ENCODE measurements at regions not wholly inside any gene's neighbourhood (a gene's known extent, or its start where the extent isn't known, plus 50 kb on each side); places are given as distances from the start of the nearest gene placed in this dataset.

- TF ChIP-seq MAFK (IDR thresholded peaks at IDR 0.05; ENCODE audit: low read depth, low read length) (no peak), CTCF (conservative IDR thresholded peaks at IDR 0.05; ENCODE audit: low read depth, low read length) (no peak), POLR2A (IDR thresholded peaks at IDR 0.05; ENCODE audit: low read depth, low read length) (no peak), USF2 (IDR thresholded peaks at IDR 0.05; ENCODE audit: low read depth, low read length) (no peak), RFX5 (IDR thresholded peaks at IDR 0.05; ENCODE audit: low read depth, low read length) (no peak), CEBPB (IDR thresholded peaks at IDR 0.05; ENCODE audit: low read depth, low read length) (no peak), NFE2L2 (IDR thresholded peaks at IDR 0.05; ENCODE audit: low read depth, low read length) (no peak), SMC3 (IDR thresholded peaks at IDR 0.05; ENCODE audit: low read depth, low read length) (no peak)
Observed at GRCh38 chr4:83664071-83664470, 128.2 kb downstream of the GPAT3 start.

All from IMR-90 (cell line).